HG02678 (cell line): ENCODE measurements at regions not wholly inside any gene's neighbourhood (a gene's known extent, or its start where the extent isn't known, plus 50 kb on each side); places are given as distances from the start of the nearest gene placed in this dataset.

Experiments used
- ATAC-seq: cut with Tn5 transposase; IDR thresholded peaks from one replicate; pipeline ENCODE4 v1.9.1; 2021; ENCODE audit warnings: mild to moderate bottlenecking, moderate library complexity; ENCODE audit not compliant: unreplicated experiment

DNA sequence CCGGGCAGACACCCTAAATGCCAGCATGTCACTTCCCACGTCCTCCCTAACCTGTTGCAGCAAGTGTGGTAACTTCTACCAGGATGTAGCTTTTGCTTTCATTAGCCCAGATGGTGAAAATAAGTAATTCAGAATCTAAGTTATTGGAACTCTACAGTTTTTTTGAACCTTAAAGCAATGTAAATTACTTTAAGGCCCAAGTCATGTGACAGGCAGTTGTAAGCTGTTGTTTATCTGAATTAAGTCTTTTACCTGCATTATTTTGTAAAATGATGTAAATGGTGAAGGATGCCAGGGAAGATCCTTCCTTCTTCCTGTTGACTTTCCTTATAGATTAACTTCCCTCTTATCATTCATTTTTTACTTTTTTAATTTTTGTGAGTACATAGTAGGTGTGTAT is 670.2 kb downstream of the SEMA5A start:
- ATAC-seq: no peak

DNA sequence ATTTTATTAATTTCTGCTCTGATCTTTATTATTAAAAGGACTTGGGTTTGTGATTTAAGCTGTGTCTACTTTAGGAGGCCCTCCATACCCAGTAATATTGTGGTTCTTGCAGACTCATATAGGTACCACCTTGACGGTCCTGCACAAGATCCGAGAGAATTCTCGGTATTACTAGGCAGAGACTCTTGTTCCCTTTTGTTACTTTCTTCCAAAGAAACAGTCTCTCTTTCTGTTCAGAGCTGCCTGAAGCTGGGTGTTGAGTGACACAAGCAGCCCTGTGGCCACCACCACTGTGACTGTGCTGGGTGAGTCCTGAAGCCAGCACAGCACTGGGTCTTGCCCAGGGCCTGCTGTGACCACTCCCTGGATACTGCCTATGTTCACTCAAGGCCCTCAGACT is 666.6 kb downstream of the SEMA5A start:
- no peak for ATAC-seq

DNA sequence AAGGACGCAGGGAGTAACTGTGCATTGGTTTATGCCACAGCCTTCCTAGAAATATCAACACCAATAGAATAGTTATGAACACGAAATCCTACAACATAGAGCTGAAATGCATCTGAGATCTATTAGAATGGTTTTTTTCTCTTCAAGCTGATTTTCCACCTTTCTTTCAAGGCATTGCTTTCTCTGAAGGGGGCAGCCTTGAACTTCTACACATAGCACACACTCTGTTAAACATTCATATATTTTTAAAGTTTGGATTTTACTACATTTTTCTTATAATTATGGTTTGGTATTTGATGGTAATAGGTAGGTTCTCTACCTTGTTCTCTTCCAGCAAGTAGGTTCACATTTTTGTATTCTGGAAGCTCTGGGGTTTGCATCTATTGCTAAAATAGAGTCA is 661.8 kb downstream of the SEMA5A start:
- no peak for ATAC-seq

DNA sequence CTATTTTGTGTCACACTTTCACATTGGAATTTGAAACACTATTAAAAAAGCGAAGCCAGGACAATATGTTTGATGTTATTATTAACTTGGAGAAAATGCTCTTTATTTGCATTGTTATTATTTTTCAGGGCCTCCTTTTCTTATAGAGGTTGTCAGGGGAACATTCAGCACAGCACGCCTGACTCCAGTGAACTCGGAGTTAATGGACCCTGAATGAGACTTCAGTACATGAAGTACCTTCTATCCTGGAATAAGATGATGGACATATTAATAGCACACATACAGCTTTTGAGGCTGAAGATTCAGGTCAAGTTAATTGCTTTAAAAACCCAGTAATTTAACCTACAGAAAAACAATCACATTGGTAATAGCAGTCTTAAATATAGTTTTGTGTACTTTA is 652.9 kb downstream of the SEMA5A start:
- ATAC-seq: no peak

DNA sequence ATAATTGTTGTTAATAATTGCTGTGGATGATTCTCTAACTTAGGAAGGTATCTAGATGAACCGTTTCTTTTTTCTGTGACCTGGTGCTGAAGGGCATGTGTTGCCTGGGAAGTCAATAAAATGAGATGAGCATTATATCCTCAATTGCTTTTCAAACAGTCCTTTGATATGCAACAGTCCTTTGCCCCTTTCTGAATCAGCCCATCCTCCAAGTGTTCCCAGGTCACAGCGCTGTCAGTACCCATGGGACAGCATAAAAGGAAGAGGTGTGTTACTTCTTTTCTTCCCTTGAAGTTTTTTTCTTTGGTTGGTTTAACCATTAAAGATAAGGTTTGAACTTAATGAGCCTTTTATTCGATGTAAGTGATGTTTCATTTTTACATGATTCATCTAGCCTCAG is 651.8 kb downstream of the SEMA5A start:
- ATAC-seq: no peak

DNA sequence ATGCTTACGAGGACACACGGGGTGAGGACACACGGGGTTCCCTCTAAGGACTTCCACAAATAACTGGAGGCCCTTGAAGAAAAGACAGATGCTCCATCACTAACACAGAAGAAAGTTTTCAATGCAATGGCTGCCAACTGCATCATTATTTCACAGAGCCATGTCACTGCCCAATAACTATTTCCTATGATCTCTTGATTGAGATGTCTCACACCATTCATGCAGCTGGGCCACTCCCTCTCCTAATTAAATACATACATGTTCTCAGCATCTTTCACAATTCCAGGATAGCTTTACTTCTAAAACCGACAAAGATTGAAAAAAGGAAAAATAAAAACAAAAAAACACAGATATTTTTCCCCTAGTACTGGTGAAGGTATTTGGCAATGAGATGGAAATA is 650.8 kb downstream of the SEMA5A start:
- ATAC-seq: no peak

DNA sequence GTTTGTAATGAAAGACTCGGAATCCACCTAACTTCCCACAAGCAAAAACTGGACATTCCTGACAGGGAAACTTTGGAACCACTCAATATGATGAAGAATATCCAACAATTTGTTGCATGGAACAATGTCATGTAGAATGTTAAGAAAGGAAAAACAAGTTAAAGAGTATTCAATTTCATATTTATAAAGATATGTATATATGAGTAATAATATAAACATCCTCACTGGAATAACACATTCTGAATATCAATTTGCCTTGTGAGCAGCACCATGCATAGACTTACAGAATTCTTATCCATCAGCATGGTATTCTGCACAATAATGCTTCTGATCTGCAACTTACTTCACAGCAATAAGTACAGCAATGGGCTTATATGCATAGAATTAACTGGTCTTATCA is 650.3 kb downstream of the SEMA5A start:
- ATAC-seq: no peak

DNA sequence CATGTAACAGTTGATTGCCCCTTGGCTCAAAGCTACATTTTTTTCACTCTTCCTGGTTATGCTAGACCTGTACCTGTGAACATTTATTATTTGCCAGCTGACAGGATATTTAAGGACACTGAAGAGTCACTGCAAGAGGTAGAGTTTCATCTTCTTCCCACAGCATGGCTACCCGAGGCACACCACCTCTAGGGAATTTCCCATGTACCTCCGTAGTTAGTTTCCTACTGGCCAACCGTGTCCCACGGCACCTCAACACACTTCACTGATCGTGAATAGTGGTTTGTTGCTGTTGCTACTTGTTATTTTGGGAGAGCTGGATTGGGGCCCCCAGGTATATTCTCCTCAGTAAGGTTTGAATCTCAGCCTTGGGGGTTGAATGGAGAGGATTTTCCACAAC is 648.6 kb downstream of the SEMA5A start:
- ATAC-seq: no peak

DNA sequence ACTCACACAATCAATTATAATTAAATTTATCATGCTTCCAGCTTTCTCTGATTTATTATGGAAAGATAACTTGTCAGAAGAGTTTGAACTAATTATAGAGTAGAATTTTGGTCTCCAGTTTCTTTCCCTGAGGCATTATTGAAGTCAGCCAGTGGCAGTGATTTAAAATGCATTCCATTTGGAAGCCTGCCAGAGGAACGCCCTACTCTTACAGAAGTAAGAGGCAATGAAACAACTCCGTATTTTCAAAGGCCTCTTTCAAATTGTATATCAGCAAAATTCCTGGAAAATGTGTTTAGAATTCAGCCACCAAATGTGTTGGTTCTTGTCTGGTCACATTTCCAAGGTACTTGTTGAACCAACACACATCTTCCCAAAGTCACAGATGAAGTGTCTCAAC is 640.9 kb downstream of the SEMA5A start:
- ATAC-seq: no peak

DNA sequence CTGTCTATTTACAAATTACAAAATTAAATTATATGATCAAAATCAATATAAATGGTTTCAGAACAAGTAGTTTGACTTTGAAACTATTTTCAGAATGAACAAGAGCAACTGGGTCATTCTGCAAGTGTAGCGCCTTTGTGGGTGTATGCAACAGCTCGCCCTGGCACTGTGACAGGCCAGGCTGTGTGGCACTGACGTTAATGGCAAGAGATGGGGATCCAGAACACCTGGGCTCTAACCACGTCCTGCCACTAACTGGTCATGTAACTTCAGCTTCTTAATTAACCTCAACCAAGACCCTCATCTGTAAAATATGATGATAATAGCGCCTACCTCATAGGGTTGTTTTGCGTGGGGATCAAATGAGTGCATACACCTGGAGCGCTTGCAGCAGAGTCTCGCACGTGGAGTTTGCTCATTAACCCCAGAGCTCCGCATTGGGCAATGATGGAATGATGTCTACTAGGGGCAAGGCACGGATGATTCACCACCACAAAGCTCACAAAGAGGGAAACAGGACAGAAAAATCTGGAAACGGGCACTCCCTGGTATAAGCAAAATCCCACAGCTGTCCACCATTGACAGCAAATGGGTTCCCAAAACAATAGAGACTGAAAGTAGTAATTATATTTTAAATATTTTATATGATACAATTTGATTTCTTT is 639.4 kb downstream of the SEMA5A start:
- no peak for ATAC-seq

DNA sequence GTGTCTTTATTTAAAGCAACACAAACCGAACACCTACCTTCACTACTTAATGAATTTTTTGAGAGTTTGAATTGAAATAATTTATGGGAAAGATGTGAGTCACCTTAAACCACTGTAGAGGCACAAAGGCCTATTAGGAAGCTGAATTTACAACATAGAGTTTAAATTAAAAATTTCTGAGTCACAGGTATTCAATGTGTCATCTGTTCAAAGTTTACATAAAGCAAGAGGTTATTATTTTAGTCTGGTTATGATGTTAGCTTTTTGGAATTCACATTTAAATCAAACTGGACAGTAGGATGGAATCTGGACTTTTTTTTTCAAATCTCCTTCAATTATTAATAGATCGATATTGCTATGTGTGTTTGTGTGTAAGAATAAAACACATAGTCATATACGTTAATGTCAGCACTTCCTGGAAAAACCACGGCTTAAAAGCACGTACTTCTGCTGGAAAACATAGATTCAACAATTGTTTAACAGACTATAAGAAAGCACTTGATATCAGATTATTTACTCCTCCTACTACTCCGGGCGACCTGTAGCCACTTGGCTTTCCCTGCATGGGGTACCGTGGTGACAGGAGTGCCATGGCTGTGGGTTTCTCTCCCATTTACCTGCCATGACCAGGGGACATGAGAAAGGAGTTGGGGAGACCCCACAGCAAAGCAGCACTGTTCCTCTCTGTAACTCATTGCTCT is 638.6 kb downstream of the SEMA5A start:
- ATAC-seq: no peak

DNA sequence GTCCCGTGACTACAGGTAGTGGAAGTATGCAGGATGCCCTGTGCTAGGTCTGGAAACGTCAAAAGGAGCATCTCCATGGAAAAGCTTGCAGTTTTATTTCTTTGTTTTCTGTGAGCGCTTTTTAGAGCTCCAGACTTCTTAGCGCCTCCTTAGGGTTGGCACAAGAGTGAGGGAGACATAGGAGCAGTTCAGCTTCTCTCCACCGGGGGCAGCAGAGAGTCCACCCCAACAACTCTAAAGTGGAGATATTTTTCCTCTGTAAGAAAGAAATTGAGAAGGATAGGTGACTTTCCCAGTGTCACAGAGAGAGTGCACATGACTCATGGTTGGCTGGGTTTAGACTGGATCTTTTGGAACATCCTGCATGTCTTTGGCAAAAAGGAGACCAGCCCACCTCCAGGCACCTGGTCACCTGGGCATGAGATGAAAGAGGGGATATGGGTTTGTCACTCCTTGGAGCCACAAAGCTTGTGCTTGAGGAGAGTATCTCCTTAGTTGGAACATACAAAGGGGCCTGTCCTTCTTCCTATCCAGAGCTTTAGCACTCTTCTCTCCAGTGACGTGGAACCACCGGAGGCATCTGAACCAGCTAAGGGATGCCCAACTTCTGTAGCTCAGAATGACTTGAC is 637.7 kb downstream of the SEMA5A start:
- no peak for ATAC-seq

DNA sequence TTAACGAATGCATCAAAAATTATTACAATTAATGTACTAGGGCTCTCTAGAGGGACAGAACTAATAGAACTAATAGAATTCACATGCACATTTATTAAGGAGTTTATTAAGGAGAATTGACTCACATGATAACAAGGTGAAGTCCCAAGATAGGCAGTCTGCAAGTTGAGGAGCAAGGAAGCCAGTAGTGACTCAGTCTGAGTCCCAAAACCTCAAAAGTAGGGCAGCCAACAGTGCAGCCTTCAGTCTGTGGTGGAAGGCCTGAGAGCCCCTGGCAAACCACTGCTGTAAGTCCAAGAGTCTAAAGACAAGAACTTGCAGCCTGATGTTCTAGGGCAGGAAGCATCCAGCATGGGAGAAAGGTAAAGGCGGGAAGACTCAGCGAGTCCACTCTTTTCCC is 633.8 kb downstream of the SEMA5A start:
- ATAC-seq: no peak

DNA sequence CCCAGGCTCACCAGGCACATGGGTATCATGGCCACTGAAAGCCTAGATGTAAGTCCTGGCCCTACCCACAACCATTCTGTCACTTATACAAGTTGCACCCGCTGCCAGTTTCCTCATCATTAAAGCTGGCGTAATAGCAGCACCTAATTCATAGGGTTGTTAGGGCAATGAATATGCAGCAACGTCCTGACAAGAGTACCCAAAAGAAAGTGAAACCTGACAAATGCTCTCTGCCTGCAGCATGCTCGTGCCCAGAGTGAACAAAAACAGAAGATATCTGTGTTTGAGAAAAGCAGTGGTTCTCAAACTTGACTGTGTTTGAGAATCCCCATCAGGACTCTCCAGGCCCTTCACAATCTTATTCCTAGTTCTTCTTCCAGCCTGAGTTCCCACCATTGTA is 632.4 kb downstream of the SEMA5A start:
- no peak for ATAC-seq

DNA sequence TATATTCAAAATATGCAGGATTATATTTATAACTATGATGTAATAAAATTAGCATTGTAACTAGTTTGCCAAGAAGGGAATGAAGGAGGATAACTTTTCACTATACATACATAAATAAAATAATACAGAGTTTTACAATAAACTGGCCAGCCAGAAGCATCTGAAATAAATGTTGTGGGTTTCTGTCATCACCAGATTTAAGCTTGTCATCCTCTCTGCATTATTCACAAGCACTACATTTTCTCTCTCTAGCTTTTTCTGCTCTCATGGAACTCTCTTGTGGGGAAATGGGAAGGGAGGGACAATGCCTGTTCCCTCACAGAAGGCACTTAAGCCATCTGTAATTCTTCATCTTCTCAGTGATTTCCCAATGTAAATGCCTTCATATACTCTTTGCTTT is 626.8 kb downstream of the SEMA5A start:
- no peak for ATAC-seq

DNA sequence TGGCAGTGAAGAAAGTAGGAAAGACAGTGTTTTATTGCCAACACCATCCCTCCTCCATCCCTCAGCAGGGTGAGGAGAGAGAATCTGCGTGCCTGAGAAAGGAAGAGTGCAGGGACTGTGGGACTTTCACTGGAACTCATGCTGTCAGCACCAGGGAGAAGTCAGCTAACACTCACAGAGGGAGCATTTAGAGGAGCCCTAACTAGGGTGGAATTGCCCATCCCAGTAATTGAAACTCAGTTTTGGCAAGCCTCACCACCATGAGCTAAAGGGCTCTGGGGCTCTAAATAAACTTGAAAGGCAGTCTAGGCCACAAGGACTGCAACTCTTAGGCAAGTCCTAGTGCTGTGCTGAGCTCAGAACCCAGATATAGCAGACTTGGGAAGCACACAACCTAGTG is 622.3 kb downstream of the SEMA5A start:
- no peak for ATAC-seq

DNA sequence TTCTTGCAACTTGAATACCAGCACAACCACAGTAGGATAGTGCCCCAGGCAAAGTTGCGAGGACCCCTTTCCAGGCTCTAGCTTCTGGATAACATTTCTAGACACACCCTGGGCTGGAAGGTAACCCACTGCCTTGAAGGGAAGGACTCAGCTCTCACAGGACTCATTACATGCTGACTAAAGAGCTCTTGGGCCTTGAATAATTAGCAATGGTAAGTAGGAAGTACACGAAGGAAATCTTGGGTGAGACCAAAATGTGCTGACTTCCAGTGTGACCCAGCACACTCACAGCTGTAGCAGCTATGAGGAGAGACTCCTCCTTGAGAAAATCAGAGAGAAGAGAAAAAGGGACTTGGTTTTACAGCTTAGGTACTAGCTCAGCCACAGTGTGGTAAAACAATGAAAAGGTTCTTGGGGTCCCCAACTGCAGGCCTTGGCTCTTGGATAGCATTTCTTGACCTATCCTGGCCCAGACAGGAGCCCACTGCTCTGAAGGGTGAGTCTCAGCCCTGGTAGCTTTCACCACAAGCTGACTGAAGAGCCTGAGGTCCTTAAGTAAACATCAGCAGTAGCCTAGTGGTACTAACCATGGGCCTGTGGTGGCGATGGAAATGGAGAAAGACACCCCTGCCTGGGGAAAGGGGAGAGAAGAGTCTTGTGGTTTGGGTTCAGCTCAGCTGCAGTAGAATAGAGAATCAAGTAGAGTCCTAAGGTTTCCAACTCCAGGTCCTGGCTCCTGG is 621.7 kb downstream of the SEMA5A start:
- ATAC-seq: no peak

DNA sequence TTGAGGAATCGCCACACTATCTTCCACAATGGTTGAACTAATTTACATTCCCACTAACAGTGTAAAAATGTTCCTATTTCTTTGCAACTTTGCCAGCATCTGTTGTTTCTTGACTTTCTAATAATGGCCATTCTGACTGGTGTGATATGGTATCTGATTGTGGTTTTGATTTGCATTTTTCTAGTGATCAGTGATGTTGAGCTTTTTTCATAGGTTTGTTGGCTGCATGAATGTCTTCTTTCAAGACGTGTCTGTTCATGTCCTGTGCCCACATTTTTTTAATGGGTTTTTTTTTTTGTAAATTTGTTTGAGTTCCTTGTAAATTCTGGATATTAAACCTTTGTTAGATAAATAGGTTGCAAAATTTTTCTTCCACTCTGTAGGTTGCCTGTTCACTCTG is 615.9 kb downstream of the SEMA5A start:
- ATAC-seq: no peak

DNA sequence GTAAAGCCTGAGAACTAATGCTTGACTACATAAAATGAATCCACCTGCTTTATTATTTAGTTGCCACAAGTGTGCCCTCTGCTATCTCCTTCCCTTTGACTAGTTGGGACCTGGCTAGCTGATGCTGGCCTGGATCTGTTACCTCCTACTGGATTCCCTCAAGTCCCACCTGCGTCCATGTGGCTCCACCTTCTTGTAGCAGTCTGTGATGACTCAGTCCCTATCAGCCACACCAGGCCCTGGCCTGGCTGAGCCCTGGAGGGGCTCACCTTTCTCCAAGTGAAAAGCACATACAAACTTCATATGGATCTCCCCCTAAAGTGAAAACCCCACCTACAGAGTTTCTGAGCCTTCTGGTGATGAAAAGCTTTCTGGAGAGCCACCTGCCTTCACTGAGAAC is 611.4 kb downstream of the SEMA5A start:
- ATAC-seq: no peak

DNA sequence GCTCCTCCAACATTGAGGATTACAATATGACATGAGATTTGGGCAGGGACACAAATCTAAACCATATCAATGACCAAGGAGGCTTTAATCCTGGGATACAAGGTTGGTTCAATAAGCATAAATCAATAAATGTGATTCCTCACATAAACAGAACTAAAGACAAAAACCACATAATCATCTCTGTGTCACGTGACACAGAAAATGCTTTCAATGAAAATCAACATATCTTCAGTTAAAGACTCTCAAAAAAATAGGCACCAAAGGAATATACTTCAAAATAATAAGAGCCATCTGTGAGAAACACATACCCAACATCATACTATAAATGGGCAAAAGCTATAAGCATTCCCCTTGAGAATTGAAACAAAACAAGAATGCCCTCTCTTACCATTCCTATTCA is 604.9 kb downstream of the SEMA5A start:
- no peak for ATAC-seq

DNA sequence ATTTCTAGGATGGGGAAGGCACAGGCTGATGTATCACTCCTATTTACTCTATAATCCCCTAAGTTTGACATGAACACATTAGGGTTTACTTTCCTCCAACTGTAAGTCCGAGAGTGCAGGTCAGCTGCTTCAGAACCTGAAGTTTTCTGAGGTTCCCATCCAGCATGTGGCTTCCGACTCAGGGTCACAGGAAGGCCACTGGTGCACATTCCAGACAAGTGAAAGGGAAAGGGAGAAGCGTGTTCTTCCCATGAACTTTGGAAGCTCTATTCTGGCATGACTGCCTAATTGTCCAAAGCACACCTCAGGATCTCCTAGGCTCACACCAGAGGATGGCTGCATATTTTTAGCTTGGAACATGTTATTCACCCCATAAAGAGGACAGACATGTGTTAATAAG is 602.6 kb downstream of the SEMA5A start:
- ATAC-seq: no peak

DNA sequence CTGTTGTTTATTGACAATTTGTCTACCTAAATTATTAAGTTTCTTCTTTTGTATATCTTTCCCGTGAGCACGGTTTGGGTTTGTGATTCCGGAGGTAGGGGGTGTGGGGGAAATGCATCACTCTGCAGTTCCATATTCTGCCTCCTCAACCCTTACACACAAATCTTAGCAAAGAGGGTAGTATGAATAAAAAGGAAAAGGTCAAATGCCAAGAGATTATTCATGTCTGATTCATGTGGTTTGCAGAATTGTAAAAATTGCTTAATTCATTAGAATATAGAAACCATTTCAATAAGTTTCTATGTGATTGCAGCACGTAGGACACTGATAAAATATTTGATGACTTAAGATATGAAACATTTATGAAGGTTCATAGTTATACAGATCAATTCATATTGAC is 601.9 kb downstream of the SEMA5A start:
- no peak for ATAC-seq
